ENCODE measurements at regions not wholly inside any gene's neighbourhood (a gene's known extent, or its start where the extent isn't known, plus 50 kb on each side); places are given as distances from the start of the nearest gene placed in this dataset.

- Histone ChIP-seq H3K4me1 (ENCODE audit: insufficient read depth, low read length) (no peaks in the 10 kb centered on the region), H3K9me3 (ENCODE audit: control insufficient read depth in 1 of 2, low read length in 2 of 2) (no peaks in the 10 kb centered on the region), H3K4me3 (ENCODE audit: low read length in 2 of 2) (no peak overlapping the region), H3K36me3 (ENCODE audit: insufficient read depth, low read length) (no peaks in the 10 kb centered on the region), H3K27me3 (ENCODE audit: insufficient read depth, low read length) (no peaks in the 10 kb centered on the region), H3K27ac (ENCODE audit: low read depth, low read length) (no peak overlapping the region)
- ChIA-PET CTCF (ENCODE audit: partially characterized antibody) (no interaction called here), POLR2A (ENCODE audit: partially characterized antibody) (no interaction called here)
- no peaks in the 10 kb centered on the region for H3K4me1 Mint-ChIP-seq
- intact Hi-C loops (cut with micrococcal nuclease) = no loop called here
- H3K27ac Mint-ChIP-seq = no peak overlapping the region
- H3K36me3 Mint-ChIP-seq = no peaks in the 10 kb centered on the region
- H3K4me3 Mint-ChIP-seq = no peak overlapping the region
- no peaks in the 10 kb centered on the region for H3K27me3 Mint-ChIP-seq
- peaks cover 0 to 2% (median 0%) of the 10 kb centered on the region in 8 donors for H3K9me3 Mint-ChIP-seq
- DNase-seq = no peak
Measured at GRCh38 chr1:73771396-73771795, 426.6 kb downstream of the LRRIQ3 start.

GRCh38 chr1:73770109-73770905 lies 427.7 kb downstream of the LRRIQ3 start:
- no peak overlapping the region for H3K4me3 Mint-ChIP-seq
- no peaks in the 10 kb centered on the region for H3K4me1 Mint-ChIP-seq
- ChIA-PET POLR2A (ENCODE audit: partially characterized antibody) (no interaction called here), CTCF (ENCODE audit: partially characterized antibody) (no interaction called here)
- intact Hi-C loops (cut with micrococcal nuclease) = no loop called here
- no peak overlapping the region for H3K27ac Mint-ChIP-seq
- H3K27me3 ChIP-seq (ENCODE audit: insufficient read depth, low read length) = no peaks in the 10 kb centered on the region
- H3K4me3 ChIP-seq (ENCODE audit: low read length in 2 of 2) = no peak overlapping the region
- peaks cover 0 to 5% (median 0%) of the 10 kb centered on the region in 8 donors for H3K9me3 Mint-ChIP-seq
- no peaks in the 10 kb centered on the region for H3K36me3 ChIP-seq (ENCODE audit: insufficient read depth, low read length)
- no peak for DNase-seq
- H3K27me3 Mint-ChIP-seq = no peaks in the 10 kb centered on the region
- H3K9me3 ChIP-seq (ENCODE audit: control insufficient read depth in 1 of 2, low read length in 2 of 2) = no peaks in the 10 kb centered on the region
- no peak overlapping the region for H3K27ac ChIP-seq (ENCODE audit: low read depth, low read length)
- H3K36me3 Mint-ChIP-seq = no peaks in the 10 kb centered on the region
- no peaks in the 10 kb centered on the region for H3K4me1 ChIP-seq (ENCODE audit: insufficient read depth, low read length)

- Mint-ChIP-seq H3K27ac (no peak overlapping the region), H3K4me1 (no peaks in the 10 kb centered on the region), H3K9me3 (peaks cover 0 to 5% (median 0%) of the 10 kb centered on the region in 8 donors), H3K4me3 (no peak overlapping the region), H3K27me3 (no peaks in the 10 kb centered on the region), H3K36me3 (no peaks in the 10 kb centered on the region)
- CTCF ChIA-PET (ENCODE audit: partially characterized antibody) = no interaction called here
- DNase-seq = no peak
- no peak overlapping the region for H3K27ac ChIP-seq (ENCODE audit: low read depth, low read length)
- intact Hi-C loops (cut with micrococcal nuclease) = no loop called here
- H3K4me1 ChIP-seq (ENCODE audit: insufficient read depth, low read length) = no peaks in the 10 kb centered on the region
- H3K4me3 ChIP-seq (ENCODE audit: low read length in 2 of 2) = no peak overlapping the region
- POLR2A ChIA-PET (ENCODE audit: partially characterized antibody) = no interaction called here
- H3K36me3 ChIP-seq (ENCODE audit: insufficient read depth, low read length) = no peaks in the 10 kb centered on the region
- no peaks in the 10 kb centered on the region for H3K9me3 ChIP-seq (ENCODE audit: control insufficient read depth in 1 of 2, low read length in 2 of 2)
- H3K27me3 ChIP-seq (ENCODE audit: insufficient read depth, low read length) = no peaks in the 10 kb centered on the region
Measured at GRCh38 chr1:73766786-73767348, 431.1 kb downstream of the LRRIQ3 start.

- Mint-ChIP-seq H3K9me3 (peaks cover 0 to 5% (median 0%) of the 10 kb centered on the region in 8 donors), H3K4me1 (no peaks in the 10 kb centered on the region), H3K27me3 (no peaks in the 10 kb centered on the region)
Measured at GRCh38 chr1:73765551-73766233, 432.3 kb downstream of the LRRIQ3 start.

GRCh38 chr1:73761559-73761958 lies 436.4 kb downstream of the LRRIQ3 start:
- ChIA-PET CTCF (ENCODE audit: partially characterized antibody) (no interaction called here), POLR2A (ENCODE audit: partially characterized antibody) (no interaction called here)
- H3K4me1 ChIP-seq (ENCODE audit: insufficient read depth, low read length) = no peaks in the 10 kb centered on the region
- Mint-ChIP-seq H3K27ac (no peak overlapping the region), H3K4me1 (no peaks in the 10 kb centered on the region), H3K9me3 (peaks cover 0 to 4% (median 0%) of the 10 kb centered on the region in 8 donors), H3K27me3 (no peaks in the 10 kb centered on the region), H3K36me3 (no peaks in the 10 kb centered on the region), H3K4me3 (no peak overlapping the region)
- no peaks in the 10 kb centered on the region for H3K36me3 ChIP-seq (ENCODE audit: insufficient read depth, low read length)
- no peak for DNase-seq
- intact Hi-C loops (cut with micrococcal nuclease) = no loop called here
- no peaks in the 10 kb centered on the region for H3K27me3 ChIP-seq (ENCODE audit: insufficient read depth, low read length)
- H3K4me3 ChIP-seq (ENCODE audit: low read length in 2 of 2) = no peak overlapping the region
- no peak overlapping the region for H3K27ac ChIP-seq (ENCODE audit: low read depth, low read length)
- H3K9me3 ChIP-seq (ENCODE audit: control insufficient read depth in 1 of 2, low read length in 2 of 2) = no peaks in the 10 kb centered on the region

More at GRCh38 chr1:73765551-73766233, 432.3 kb downstream of the LRRIQ3 start:
- ChIA-PET POLR2A (ENCODE audit: partially characterized antibody) (no interaction called here), CTCF (ENCODE audit: partially characterized antibody) (no interaction called here)
- Histone ChIP-seq H3K9me3 (ENCODE audit: control insufficient read depth in 1 of 2, low read length in 2 of 2) (no peaks in the 10 kb centered on the region), H3K4me1 (ENCODE audit: insufficient read depth, low read length) (no peaks in the 10 kb centered on the region), H3K27ac (ENCODE audit: low read depth, low read length) (no peak overlapping the region), H3K36me3 (ENCODE audit: insufficient read depth, low read length) (no peaks in the 10 kb centered on the region), H3K27me3 (ENCODE audit: insufficient read depth, low read length) (no peaks in the 10 kb centered on the region), H3K4me3 (ENCODE audit: low read length in 2 of 2) (no peak overlapping the region)
- no peaks in the 10 kb centered on the region for H3K36me3 Mint-ChIP-seq
- intact Hi-C loops (cut with micrococcal nuclease) = no loop called here
- DNase-seq = no peak
- no peak overlapping the region for H3K27ac Mint-ChIP-seq
- no peak overlapping the region for H3K4me3 Mint-ChIP-seq

GRCh38 chr1:73759011-73759410 lies 439.0 kb downstream of the LRRIQ3 start:
- no peaks in the 10 kb centered on the region for H3K27me3 Mint-ChIP-seq
- Histone ChIP-seq H3K4me3 (ENCODE audit: low read length in 2 of 2) (no peak overlapping the region), H3K36me3 (ENCODE audit: insufficient read depth, low read length) (no peaks in the 10 kb centered on the region), H3K27ac (ENCODE audit: low read depth, low read length) (no peak overlapping the region), H3K27me3 (ENCODE audit: insufficient read depth, low read length) (no peaks in the 10 kb centered on the region), H3K4me1 (ENCODE audit: insufficient read depth, low read length) (no peaks in the 10 kb centered on the region), H3K9me3 (ENCODE audit: control insufficient read depth in 1 of 2, low read length in 2 of 2) (no peaks in the 10 kb centered on the region)
- no peak overlapping the region for H3K4me3 Mint-ChIP-seq
- CTCF ChIA-PET (ENCODE audit: partially characterized antibody) = no interaction called here
- H3K9me3 Mint-ChIP-seq = peaks cover 0 to 4% (median 0%) of the 10 kb centered on the region in 8 donors
- intact Hi-C loops (cut with micrococcal nuclease) = no loop called here
- no peaks in the 10 kb centered on the region for H3K36me3 Mint-ChIP-seq
- POLR2A ChIA-PET (ENCODE audit: partially characterized antibody) = no interaction called here
- DNase-seq = no peak
- no peak overlapping the region for H3K27ac Mint-ChIP-seq
- H3K4me1 Mint-ChIP-seq = no peaks in the 10 kb centered on the region

- Mint-ChIP-seq H3K9me3 (peaks cover 0 to 4% (median 0%) of the 10 kb centered on the region in 8 donors), H3K4me1 (no peaks in the 10 kb centered on the region), H3K27me3 (no peaks in the 10 kb centered on the region), H3K4me3 (no peak overlapping the region), H3K27ac (no peak overlapping the region), H3K36me3 (no peaks in the 10 kb centered on the region)
- Histone ChIP-seq H3K4me1 (ENCODE audit: insufficient read depth, low read length) (no peaks in the 10 kb centered on the region), H3K36me3 (ENCODE audit: insufficient read depth, low read length) (no peaks in the 10 kb centered on the region), H3K4me3 (ENCODE audit: low read length in 2 of 2) (no peak overlapping the region), H3K27me3 (ENCODE audit: insufficient read depth, low read length) (no peaks in the 10 kb centered on the region), H3K27ac (ENCODE audit: low read depth, low read length) (no peak overlapping the region), H3K9me3 (ENCODE audit: control insufficient read depth in 1 of 2, low read length in 2 of 2) (no peaks in the 10 kb centered on the region)
- DNase-seq = no peak
- POLR2A ChIA-PET (ENCODE audit: partially characterized antibody) = no interaction called here
- CTCF ChIA-PET (ENCODE audit: partially characterized antibody) = no interaction called here
- intact Hi-C loops (cut with micrococcal nuclease) = no loop called here
Measured at GRCh38 chr1:73756817-73757216, 441.2 kb downstream of the LRRIQ3 start.
